GM18499 (cell line): ENCODE measurements at regions not wholly inside any gene's neighbourhood (a gene's known extent, or its start where the extent isn't known, plus 50 kb on each side); places are given as distances from the start of the nearest gene placed in this dataset.
"Not testable (repeated sequence)": the region's sequence is repeated elsewhere in the genome, so short reads cannot be mapped to it uniquely, and the experiment has no call there.

Experiments used
- ATAC-seq: cut with Tn5 transposase; IDR thresholded peaks from one replicate; pipeline ENCODE4 v1.9.1; 2021; ENCODE audit warnings: moderate number of reproducible peaks; ENCODE audit not compliant: insufficient read depth, unreplicated experiment

- no peak for ATAC-seq
Measured at GRCh38 chr2:39570130-39570555, 95.6 kb upstream of the TMEM178A start.

GRCh38 chr2:39570614-39571013 is 95.1 kb upstream of the TMEM178A start:
- ATAC-seq = no peak

DNA sequence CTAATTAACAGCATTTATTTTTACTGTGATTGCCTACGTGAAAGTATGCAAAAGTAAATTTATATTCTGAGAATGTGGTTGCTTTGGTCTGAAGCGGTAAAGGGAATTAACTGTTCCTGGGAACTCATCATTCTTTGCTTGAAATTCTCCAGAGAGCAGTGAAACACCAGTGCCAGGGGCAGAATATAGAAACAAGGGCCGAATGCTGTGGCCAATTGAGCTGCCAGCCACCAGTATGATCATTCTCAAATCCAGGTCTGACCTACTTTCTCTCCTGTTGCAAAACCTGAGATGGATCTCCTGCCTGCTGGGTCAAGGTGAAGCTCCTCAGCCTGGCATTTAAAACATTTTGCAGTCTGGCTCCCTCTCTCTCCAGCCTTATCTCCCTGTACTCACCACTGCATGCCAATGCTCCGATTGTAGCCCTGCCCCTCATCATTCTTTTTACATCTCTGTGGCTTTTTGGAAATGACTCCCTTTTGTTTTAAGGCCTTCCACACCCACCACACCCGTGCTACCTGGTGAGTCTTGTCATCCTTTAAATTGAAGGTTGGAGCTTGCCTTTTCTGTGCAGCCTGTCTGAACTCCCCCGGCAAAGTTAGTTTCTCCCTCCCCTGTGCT is 94.5 kb upstream of the TMEM178A start:
- no peak for ATAC-seq

GRCh38 chr2:39573276-39573675 is 92.4 kb upstream of the TMEM178A start:
- no peak for ATAC-seq

- no peak for ATAC-seq
Measured at GRCh38 chr2:39581866-39582265, 83.9 kb upstream of the TMEM178A start.

DNA sequence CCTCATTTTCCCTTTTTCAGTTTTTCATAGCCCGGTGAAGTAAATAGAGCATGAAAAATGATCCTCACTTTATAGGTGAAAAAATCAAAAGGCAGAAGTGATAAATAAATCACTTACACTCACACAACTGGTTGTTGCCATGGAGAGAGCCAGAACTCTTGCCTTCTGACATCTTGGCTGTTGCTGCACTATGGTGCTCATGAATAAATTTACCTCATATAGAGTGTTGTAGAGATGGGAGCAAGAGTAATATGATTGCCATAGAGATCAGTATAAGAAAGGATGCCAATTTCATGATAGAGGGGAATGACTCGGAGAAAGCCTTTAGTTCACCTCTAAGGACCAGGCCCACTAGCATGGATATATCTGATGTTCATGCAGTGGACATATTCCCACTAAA is 82.5 kb upstream of the TMEM178A start:
- ATAC-seq = no peak

GRCh38 chr2:39583781-39584180 is 81.9 kb upstream of the TMEM178A start:
- no peak for ATAC-seq

DNA sequence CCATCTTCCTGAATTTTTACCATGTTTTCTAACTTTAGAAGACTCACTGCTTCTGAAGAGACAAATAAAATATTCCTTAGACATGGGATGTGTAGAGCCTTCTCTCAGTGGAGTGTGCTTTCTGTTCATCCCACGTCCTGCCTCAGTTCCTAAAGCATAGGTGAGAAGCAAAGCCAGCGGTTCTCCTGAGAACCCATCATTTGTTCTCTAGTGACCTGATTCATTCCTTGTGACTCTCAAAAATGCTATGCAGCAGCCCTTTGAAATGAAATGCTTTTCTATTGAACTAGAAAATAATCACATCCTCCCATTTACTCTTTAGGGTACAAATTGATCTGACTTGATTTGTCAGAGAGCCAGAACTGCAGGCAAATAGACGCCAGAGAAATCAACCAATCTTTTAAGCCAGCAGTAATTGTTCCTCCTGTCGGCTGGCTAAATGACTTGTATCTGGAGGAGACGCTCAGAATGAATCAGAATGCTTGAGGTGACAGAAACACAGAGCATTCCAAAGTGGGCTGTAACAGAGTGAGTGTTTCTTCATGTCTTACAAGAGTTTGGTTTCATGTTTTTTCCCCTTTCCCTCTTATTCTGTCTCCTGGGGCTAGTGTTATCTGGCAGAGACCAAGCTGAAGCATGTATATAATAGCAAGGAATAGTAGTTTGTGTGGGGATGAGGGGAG is 81.3 kb upstream of the TMEM178A start:
- no peak for ATAC-seq

GRCh38 chr2:39585531-39585930 is 80.2 kb upstream of the TMEM178A start:
- not testable (repeated sequence) for ATAC-seq

GRCh38 chr2:39587168-39587567 is 78.5 kb upstream of the TMEM178A start:
- ATAC-seq = no peak

- no peak for ATAC-seq
Measured at GRCh38 chr2:39587641-39588040, 78.1 kb upstream of the TMEM178A start.

DNA sequence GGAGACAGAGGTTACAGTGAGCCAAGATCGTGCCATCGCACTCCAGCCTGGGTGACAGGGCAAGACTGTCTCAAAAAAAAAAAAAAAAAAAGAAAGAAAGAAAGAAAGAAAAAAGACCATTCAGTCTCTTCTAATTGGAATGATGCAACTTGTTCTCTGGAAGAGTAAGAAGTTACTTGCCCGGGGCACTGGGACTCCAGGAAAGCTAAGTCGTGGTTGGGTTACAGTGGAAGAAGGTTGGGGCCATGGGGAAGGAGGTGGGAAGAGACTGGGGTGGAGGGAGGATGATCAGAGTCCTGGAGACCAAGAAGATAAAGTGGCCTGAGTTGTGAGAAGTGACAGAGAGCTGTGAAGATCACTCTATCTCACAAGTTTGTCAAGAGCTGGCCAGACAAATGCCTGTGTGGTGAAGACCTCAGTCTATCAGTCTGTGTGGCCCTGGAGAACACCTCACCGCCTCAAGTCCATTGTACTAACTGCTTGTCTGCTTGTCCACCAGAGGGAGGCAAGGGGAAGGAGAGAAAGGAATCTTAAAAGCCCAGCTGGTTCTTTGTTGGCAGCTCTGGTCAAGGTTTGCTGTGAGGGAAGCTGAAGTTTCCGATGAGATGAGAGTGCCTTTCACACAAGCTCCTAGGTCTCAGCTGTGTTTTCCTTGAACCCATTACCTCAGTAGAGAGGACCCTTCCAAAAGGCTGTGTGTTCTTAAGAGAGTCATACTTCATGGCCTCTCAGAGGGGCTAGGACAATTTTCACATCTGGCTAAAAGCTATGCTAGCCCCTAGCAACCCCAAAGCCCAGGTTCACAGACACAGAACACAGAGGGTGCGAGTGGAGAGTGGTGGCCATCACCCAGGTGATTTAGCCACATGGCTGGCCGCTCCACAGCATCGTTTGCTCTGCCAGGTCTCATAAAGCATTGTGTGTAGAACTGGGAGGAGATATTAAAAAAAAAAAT is 72.0 kb upstream of the TMEM178A start:
- no peak for ATAC-seq

GRCh38 chr2:39595116-39595515 is 70.6 kb upstream of the TMEM178A start:
- ATAC-seq = no peak

GRCh38 chr2:39597314-39597713 is 68.4 kb upstream of the TMEM178A start:
- ATAC-seq = no peak

GRCh38 chr2:39602616-39603015 is 63.1 kb upstream of the TMEM178A start:
- ATAC-seq = no peak

DNA sequence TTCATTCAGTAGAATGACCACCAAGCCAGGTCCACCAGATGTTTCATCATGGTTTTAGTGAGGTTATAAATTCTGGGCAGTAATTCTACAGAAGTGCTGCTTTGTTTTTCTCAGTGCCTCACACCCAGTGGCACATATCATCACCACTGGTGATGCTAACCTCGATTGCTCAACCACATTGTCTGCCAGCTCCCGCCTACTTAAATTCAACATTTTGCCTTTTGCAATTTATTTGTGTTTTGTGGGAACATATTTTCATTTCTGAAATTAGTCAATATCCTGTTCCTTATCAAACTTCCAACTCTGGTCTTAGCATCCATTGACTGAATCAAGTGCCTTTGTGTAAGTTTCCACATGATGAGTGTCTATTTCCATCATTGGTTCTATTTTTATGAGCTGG is 62.3 kb upstream of the TMEM178A start:
- ATAC-seq = no peak

DNA sequence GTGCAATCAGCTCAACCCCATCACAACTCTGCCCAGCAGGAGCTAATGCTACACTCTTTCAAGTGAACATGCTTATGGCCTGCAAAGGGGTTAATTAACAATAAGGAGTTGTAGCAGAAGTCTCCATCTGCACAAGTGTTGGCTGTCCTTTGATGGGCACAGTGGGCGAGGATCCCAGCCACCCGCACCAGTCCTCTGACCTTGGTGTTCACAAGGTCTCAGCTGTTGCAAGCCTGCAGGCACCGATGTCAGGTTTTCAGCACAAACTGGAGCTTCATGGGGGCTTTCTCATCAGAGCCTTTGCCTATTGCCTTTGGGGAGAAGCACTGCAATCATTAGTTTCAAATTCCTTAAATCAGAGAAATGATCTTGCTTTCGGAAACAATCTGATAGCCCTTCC is 60.9 kb upstream of the TMEM178A start:
- ATAC-seq = no peak

DNA sequence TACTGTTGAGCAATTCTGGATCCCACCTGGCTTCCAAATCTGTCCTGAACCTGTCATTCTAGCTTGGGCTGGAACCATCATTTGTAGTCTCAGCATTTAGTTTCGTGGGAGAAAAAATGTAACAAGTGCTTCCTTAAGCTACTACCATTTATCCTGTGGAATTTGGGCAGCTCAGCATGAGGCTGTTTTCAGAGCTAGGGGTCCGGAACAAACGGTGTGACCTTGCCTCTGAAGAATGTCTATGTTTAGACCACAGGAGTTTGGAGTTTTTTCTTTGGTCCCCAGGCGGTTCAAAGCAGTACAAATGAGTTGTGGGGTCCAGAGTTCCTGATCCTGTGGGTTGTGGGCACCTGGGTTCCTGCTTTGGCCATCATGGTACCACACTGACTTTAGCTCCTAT is 59.1 kb upstream of the TMEM178A start:
- no peak for ATAC-seq

DNA sequence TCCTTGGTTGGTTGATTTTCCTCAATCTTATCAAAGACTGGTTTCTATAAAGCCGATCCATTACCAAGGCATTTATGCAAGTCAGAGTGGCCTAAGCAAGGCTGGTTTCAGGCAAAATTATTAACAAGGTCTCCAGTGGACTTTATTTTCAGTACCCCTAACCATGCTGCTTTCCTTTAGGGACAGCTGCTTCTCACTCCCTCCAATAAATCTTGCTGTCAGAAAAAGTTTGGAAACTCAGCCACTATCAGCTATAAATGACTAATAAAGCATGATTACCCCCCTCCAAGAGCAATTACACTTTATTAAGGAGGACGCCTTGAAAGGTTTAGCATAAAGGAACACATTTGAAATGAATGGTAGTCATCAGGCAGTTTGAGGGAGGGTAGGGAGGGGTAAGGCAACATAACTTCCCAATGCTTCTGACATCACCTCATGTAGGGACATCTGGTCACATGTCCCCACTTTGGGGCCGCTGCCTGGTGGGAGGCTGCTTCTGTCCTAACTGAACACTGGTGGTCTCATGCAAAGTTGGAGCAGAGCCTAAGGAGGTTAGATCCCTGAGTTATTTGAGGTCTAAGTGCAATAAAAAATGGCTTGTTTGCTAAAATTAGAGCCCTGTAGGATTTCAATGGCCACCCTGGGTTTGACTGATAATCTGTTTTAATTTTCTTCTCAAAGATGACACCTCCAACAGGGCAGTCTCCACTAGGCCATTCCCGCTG is 58.0 kb upstream of the TMEM178A start:
- no peak for ATAC-seq

DNA sequence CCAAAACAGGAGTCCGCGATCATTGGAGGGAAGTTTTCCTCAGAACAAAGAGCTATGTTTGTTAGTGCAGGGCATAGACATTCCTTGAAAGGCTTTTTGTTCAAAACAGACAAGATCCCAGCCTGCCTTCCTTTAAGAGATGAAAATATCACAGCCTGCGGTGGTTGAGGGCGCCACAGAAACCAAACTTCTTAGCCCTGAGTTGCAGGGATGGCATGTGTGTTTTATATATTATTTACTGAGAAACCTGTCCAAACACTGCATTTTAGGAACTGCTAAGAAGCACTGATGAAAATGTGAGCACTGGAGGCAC is 57.5 kb upstream of the TMEM178A start:
- no peak for ATAC-seq
